Endothelial cell of hepatic sinusoid (primary cell): ENCODE measurements at regions not wholly inside any gene's neighbourhood (a gene's known extent, or its start where the extent isn't known, plus 50 kb on each side); places are given as distances from the start of the nearest gene placed in this dataset.

Experiments
- in situ Hi-C: cut with HindIII; loops from 2 replicates; pipeline ENCODE4 v1.10.0; 2017; ENCODE audit warnings: low sequenced_read_pairs

- in situ Hi-C loops: no loop called here
Observed at GRCh38 chr2:12050396-12050795, 304.0 kb downstream of the LPIN1 start.

GRCh38 chr2:12051831-12052230 lies 305.4 kb downstream of the LPIN1 start:
- in situ Hi-C loops: no loop called here

- in situ Hi-C loops: no loop called here
Observed at GRCh38 chr2:12052796-12053195, 306.4 kb downstream of the LPIN1 start.

- in situ Hi-C loops: no loop called here
Observed at GRCh38 chr2:12054956-12055618, 308.7 kb downstream of the LPIN1 start.

- in situ Hi-C loops: no loop called here
Observed at GRCh38 chr2:12057436-12058166, 311.2 kb downstream of the LPIN1 start.

GRCh38 chr2:12059616-12060441 lies 313.4 kb downstream of the LPIN1 start:
- in situ Hi-C loops: no loop called here

GRCh38 chr2:12060886-12061285 lies 314.5 kb downstream of the LPIN1 start:
- in situ Hi-C loops: no loop called here

- in situ Hi-C loops: no loop called here
Observed at GRCh38 chr2:12061286-12062052, 315.0 kb downstream of the LPIN1 start.

- in situ Hi-C loops: no loop called here
Observed at GRCh38 chr2:12062053-12062395, 315.6 kb downstream of the LPIN1 start.

- in situ Hi-C loops: no loop called here
Observed at GRCh38 chr2:12063210-12063609, 316.8 kb downstream of the LPIN1 start.

- in situ Hi-C loops: no loop called here
Observed at GRCh38 chr2:12064153-12064552, 317.7 kb downstream of the LPIN1 start.

- in situ Hi-C loops: no loop called here
Observed at GRCh38 chr2:12066116-12066515, 319.7 kb downstream of the LPIN1 start.

GRCh38 chr2:12066986-12067385 lies 320.6 kb downstream of the LPIN1 start:
- in situ Hi-C loops: no loop called here

GRCh38 chr2:12068796-12069538 lies 322.5 kb downstream of the LPIN1 start:
- in situ Hi-C loops: no loop called here

GRCh38 chr2:12070153-12070552 lies 323.7 kb downstream of the LPIN1 start:
- in situ Hi-C loops: no loop called here

GRCh38 chr2:12070581-12070980 lies 324.1 kb downstream of the LPIN1 start:
- in situ Hi-C loops: no loop called here

- in situ Hi-C loops: no loop called here
Observed at GRCh38 chr2:12071318-12071717, 324.9 kb downstream of the LPIN1 start.

GRCh38 chr2:12073217-12073852 lies 326.9 kb downstream of the LPIN1 start:
- in situ Hi-C loops: no loop called here

- in situ Hi-C loops: no loop called here
Observed at GRCh38 chr2:12074126-12074844, 327.9 kb downstream of the LPIN1 start.
